ENCODE measurements at regions not wholly inside any gene's neighbourhood (a gene's known extent, or its start where the extent isn't known, plus 50 kb on each side); places are given as distances from the start of the nearest gene placed in this dataset.
A peak's percentile ranks its signal among the peaks of the same experiment; 100 is the strongest.
"Not testable (repeated sequence)": the region's sequence is repeated elsewhere in the genome, so short reads cannot be mapped to it uniquely, and the experiment has no call there.

- DNase-seq (ENCODE audit: low spot score) = no peak
These were observed 467.5 kb downstream of the XIRP2 start for GRCh38 chr2:167355821-167356220.

DNA sequence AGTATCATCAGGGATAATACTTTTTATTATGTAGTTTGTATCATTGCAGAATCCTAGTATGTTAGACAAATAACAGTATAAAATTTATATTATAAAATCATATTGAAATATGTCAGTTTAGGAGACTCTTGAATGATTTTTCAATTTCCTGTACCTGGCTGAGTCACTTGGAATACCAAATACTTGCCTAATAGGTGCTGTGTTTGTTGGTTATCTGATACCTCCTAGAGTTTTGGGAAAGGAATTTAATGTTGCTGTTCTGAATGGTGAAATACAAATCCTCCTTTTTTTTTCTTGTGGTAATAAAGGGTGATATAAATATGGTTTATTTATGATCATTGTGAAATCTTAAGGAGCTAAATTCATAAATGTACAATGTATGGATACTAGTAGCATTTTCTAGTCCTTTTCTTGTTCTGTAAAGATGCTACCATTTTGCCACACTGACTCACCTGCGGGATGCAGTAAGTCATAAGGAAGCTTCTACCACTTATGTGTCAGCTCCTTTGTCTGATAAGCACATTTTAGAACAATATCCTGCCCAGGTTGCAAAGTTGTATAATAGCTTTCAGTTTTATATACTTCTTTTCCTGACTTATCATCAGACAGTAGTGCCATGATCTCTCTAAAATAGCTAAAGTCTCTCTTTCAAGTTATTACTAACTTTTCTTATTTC is 465.5 kb downstream of the XIRP2 start:
- DNase-seq (ENCODE audit: low spot score) = no peak

- no peak for DNase-seq (ENCODE audit: low spot score)
These were observed 457.3 kb downstream of the XIRP2 start for GRCh38 chr2:167345559-167345958.

- DNase-seq (ENCODE audit: low spot score) = no peak
These were observed 454.5 kb downstream of the XIRP2 start for GRCh38 chr2:167342769-167343168.

- DNase-seq (ENCODE audit: low spot score) = no peak
These were observed 452.0 kb downstream of the XIRP2 start for GRCh38 chr2:167340322-167340721.

- DNase-seq (ENCODE audit: low spot score) = no peak
These were observed 447.9 kb downstream of the XIRP2 start for GRCh38 chr2:167336213-167336612.

- DNase-seq (ENCODE audit: low spot score) = no peak
These were observed 447.3 kb downstream of the XIRP2 start for GRCh38 chr2:167335541-167335992.

GRCh38 chr2:167334146-167334742 is 446.0 kb downstream of the XIRP2 start:
- DNase-seq (ENCODE audit: low spot score) = no peak

DNA sequence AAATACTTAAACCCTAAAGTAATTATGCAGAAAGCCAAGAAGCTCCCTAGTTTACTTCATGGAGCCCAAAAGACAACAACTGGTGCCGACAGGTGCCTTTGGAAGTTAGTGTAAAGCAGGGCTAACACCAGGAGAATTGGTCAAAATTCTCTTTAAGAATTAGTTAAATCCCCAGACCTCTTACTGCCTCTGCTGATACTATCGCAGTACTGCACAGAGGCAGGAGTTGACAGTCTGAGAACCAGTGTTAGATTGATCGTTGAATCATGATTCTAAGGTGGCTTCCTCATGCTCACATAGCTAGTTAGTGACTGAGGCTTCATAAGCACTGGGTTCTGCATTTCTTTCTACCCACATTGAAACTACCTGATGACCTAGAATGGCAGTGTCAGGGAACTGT is 445.0 kb downstream of the XIRP2 start:
- DNase-seq (ENCODE audit: low spot score) = no peak

GRCh38 chr2:167332358-167332757 is 444.1 kb downstream of the XIRP2 start:
- no peak for DNase-seq (ENCODE audit: low spot score)

- DNase-seq (ENCODE audit: low spot score) = no peak
These were observed 443.5 kb downstream of the XIRP2 start for GRCh38 chr2:167331636-167332232.

DNA sequence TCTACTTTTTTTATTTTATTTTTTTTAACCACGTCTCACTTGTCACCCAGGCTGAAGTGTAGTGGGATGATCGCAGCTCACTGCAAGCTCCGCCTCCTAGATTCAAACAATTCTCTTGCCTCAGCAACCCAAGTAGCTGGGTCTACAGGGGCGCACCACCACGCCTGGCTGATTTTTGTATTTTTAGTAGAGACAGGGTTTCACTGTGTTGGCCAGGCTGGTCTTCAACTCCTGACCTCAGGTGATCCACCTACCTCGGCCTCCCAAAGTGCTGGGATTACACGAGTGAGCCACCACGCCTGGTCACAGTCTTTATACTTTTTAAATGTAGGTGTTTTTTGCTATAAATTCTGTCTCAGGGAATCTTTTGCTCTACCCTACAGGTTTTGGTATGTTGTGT is 440.5 kb downstream of the XIRP2 start:
- not testable (repeated sequence) for DNase-seq (ENCODE audit: low spot score)

DNA sequence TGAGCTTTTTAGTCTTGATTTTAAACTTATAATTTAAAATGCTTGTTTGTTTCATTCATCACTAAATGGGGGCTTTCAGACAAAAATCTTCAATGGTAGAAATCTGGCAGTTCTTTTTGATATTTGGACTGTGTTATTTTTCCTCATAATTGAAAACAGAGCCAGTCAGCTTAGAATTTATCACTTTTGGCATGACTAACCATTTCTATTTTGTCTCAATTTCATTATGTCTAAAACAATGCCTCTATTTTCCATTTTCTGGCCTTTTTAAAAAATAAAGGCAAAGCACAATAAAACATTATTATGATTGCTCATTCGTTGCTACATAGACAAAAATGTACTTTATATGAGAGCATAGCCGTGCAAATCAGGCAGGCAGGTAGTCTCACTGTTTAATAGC is 434.5 kb downstream of the XIRP2 start:
- no peak for DNase-seq (ENCODE audit: low spot score)

- DNase-seq (ENCODE audit: low spot score) = peak; percentile 7
These were observed 430.3 kb downstream of the XIRP2 start for GRCh38 chr2:167318581-167318980.

DNA sequence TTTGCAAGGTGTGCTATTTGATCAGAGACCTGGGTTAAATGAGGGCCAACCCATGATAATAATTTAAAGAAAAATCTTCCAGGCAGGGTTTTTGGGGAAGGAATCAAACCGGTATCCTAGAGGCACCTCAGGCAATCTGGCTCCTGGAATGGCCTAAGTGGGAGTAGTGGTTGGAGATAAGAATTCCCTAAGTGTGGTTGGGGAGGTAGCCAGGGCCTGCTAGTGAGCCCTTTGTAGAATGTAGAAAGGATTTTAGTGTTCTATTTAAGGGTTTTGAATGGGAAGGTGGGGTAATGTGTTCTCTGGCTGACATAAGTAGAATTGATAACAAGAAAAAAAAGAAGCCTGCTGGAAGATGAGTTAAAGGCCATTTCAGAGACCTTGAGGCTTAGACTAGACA is 422.2 kb downstream of the XIRP2 start:
- no peak for DNase-seq (ENCODE audit: low spot score)

All from pons (tissue), 1 donor.